Neural cell (in vitro differentiated cells): ENCODE measurements at regions not wholly inside any gene's neighbourhood (a gene's known extent, or its start where the extent isn't known, plus 50 kb on each side); places are given as distances from the start of the nearest gene placed in this dataset.

Source experiments
- EP300 ChIP-seq: fragments of 450-650 bp; conservative IDR thresholded peaks from 2 replicates; pipeline ENCODE4 v1.6.1; 2014; ENCODE audit warnings: antibody characterized with exemption, mild to moderate bottlenecking, moderate library complexity; ENCODE audit not compliant: poor library complexity, severe bottlenecking
- EZH2 ChIP-seq: fragments of 200-600, 300-800 bp; shearing (Covaris generic), sonication (generic); IDR thresholded peaks from 2 replicates; pipeline ENCODE4 v1.6.1; 2014; ENCODE audit warnings: antibody characterized with exemption, low read length, borderline replicate concordance, mild to moderate bottlenecking; ENCODE audit not compliant: insufficient read depth, poor library complexity, severe bottlenecking
- MXI1 ChIP-seq: fragments of 450-650 bp; conservative IDR thresholded peaks from 2 replicates; pipeline ENCODE4 v1.6.1; 2014; ENCODE audit warnings: antibody characterized with exemption, mild to moderate bottlenecking; ENCODE audit not compliant: poor library complexity, severe bottlenecking
- POLR2AphosphoS5 ChIP-seq: IDR thresholded peaks from 2 replicates; pipeline ENCODE4 v1.6.1; 2012
- RAD21 ChIP-seq: fragments of 450-650 bp; conservative IDR thresholded peaks from 2 replicates; pipeline ENCODE4 v1.6.1; 2014; ENCODE audit warnings: antibody characterized with exemption, mild to moderate bottlenecking, moderate library complexity
- SMC3 ChIP-seq: fragments of 450-650 bp; conservative IDR thresholded peaks from 2 replicates; pipeline ENCODE4 v1.6.1; 2014; ENCODE audit warnings: antibody characterized with exemption, mild to moderate bottlenecking, moderate library complexity; ENCODE audit not compliant: poor library complexity
- TAF1 ChIP-seq: IDR thresholded peaks from 2 replicates; pipeline ENCODE4 v1.6.1; 2012; ENCODE audit warnings: low read depth
- TF ChIP-seq, protein P1 (sequence below): fragments of 450-650 bp; IDR thresholded peaks from 2 replicates; pipeline ENCODE4 v1.5.1; 2014; ENCODE audit warnings: antibody characterized with exemption, mild to moderate bottlenecking, moderate library complexity; ENCODE audit not compliant: poor library complexity, severe bottlenecking
- TF ChIP-seq, protein P2 (sequence below): IDR thresholded peaks from 2 replicates; pipeline ENCODE4 v1.6.1; 2012; ENCODE audit warnings: borderline replicate concordance

DNA sequence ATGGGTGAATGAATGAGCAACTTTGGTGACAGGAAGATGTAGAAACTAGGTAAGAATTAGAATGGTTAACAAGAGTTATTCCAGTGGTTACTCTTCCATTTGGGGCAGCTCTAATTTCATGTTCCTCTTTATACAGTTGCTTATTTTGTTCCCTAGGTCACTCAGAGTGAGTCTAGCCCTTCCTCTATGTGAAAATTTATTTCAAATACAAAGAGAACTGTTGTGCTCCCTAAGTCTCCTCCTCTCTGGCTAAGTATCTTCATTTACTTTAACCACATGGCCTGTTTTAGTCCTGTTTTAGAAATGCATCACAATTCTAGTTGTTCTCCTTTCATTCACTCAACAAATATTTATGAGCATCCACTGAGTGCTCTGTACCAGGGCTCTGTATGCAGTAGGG lies 51.1 kb upstream of the HIF1A start:
- TF ChIP-seq, protein P1, sequence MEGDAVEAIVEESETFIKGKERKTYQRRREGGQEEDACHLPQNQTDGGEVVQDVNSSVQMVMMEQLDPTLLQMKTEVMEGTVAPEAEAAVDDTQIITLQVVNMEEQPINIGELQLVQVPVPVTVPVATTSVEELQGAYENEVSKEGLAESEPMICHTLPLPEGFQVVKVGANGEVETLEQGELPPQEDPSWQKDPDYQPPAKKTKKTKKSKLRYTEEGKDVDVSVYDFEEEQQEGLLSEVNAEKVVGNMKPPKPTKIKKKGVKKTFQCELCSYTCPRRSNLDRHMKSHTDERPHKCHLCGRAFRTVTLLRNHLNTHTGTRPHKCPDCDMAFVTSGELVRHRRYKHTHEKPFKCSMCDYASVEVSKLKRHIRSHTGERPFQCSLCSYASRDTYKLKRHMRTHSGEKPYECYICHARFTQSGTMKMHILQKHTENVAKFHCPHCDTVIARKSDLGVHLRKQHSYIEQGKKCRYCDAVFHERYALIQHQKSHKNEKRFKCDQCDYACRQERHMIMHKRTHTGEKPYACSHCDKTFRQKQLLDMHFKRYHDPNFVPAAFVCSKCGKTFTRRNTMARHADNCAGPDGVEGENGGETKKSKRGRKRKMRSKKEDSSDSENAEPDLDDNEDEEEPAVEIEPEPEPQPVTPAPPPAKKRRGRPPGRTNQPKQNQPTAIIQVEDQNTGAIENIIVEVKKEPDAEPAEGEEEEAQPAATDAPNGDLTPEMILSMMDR: no peak
- TF ChIP-seq EP300: no peak
- TF ChIP-seq EZH2: no peak
- TF ChIP-seq MXI1: no peak
- no peak for TF ChIP-seq POLR2AphosphoS5
- TF ChIP-seq, protein P2, sequence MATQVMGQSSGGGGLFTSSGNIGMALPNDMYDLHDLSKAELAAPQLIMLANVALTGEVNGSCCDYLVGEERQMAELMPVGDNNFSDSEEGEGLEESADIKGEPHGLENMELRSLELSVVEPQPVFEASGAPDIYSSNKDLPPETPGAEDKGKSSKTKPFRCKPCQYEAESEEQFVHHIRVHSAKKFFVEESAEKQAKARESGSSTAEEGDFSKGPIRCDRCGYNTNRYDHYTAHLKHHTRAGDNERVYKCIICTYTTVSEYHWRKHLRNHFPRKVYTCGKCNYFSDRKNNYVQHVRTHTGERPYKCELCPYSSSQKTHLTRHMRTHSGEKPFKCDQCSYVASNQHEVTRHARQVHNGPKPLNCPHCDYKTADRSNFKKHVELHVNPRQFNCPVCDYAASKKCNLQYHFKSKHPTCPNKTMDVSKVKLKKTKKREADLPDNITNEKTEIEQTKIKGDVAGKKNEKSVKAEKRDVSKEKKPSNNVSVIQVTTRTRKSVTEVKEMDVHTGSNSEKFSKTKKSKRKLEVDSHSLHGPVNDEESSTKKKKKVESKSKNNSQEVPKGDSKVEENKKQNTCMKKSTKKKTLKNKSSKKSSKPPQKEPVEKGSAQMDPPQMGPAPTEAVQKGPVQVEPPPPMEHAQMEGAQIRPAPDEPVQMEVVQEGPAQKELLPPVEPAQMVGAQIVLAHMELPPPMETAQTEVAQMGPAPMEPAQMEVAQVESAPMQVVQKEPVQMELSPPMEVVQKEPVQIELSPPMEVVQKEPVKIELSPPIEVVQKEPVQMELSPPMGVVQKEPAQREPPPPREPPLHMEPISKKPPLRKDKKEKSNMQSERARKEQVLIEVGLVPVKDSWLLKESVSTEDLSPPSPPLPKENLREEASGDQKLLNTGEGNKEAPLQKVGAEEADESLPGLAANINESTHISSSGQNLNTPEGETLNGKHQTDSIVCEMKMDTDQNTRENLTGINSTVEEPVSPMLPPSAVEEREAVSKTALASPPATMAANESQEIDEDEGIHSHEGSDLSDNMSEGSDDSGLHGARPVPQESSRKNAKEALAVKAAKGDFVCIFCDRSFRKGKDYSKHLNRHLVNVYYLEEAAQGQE: no peak
- no peak for TF ChIP-seq RAD21
- TF ChIP-seq TAF1: no peak
- no peak for TF ChIP-seq SMC3
